Activated naive CD4-positive, alpha-beta T cell treated with anti-CD3 and anti-CD28 coated beads, Interleukin-2, amount 50 U/mL, for 72 hours (primary cell): ENCODE measurements at regions not wholly inside any gene's neighbourhood (a gene's known extent, or its start where the extent isn't known, plus 50 kb on each side); places are given as distances from the start of the nearest gene placed in this dataset.
"Not testable (repeated sequence)": the region's sequence is repeated elsewhere in the genome, so short reads cannot be mapped to it uniquely, and the experiment has no call there.

Experiments
- ATAC-seq, 2 donors: fragments of 150-1000 bp; cut with Tn5 transposase; 2 replicates each; pipeline ENCODE4 v1.10.0; 2021; ENCODE audit warnings: mild to moderate bottlenecking in 2 of 2, moderate library complexity in 2 of 2
- DNase-seq, 2 donors: peaks; one replicate each; pipeline ENCODE4 v3.0.0; 2021 to 2022; ENCODE audit warnings: low spot score in 2 of 2
- H3K27ac Mint-ChIP-seq, 2 donors: one replicate each; pipeline ENCODE4 v1.8.0; 2022; ENCODE audit warnings: mild to moderate bottlenecking in 2 of 2, mixed read lengths in 2 of 2
- H3K36me3 Mint-ChIP-seq, 2 donors: one replicate each; pipeline ENCODE4 v1.8.0; 2022; ENCODE audit warnings: mixed read lengths in 2 of 2
- H3K9me3 Mint-ChIP-seq, 2 donors: one replicate each; pipeline ENCODE4 v1.8.0; 2022; ENCODE audit warnings: mixed read lengths in 2 of 2

DNA sequence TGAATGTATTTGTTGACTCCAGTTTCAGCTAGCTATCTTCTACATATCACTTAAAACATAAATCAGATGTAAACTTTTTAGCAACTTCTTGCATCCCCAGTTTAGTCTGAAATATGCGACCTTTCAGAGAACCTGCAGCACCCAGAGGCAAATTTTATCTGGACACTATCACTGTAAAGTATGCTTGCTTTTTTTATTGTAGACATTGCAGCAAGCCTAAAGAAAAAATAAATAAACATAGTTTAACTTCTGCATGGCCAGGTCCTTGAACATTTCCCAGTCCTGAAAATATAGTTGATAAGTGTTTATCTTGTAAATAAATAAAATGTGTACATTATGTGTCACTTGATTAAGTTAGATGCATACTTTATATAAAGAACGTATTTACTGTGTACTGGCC is 1829.4 kb downstream of the PCDH9 start:
- Mint-ChIP-seq H3K27ac (no peak overlapping the region), H3K36me3 (no peaks in the 10 kb centered on the region), H3K9me3 (peaks cover 5 to 14% of the 10 kb centered on the region in 2 donors)
- no peak for DNase-seq
- ATAC-seq: no peak

DNA sequence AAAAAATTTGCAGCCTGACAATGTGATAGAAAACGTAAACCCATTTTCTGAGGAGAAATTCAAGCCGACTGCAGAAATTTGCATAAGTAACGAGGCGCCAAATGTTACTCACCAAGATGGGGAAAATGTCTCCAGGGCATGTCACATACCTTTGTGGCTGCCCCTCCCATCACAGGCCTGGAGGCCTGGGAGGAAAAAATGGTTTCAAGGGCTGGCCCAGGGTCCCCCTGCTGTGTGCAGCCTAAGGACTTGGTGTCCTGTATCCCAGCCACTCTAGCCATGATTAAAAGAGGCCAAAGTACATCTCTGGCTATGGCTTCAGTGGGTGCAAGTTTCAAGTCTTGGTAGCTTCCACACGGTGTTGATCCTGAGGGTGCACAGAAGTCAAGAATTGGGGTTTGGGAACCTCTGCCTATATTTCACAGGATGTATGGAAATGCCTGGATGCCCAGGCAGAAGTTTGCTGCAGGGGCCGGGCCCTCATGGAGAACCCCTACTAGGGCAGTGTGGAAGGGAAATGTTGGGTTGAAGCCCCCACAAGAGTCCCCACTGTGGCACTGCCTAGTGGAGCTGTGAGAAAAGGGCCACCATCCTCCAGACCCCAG is 1842.3 kb downstream of the PCDH9 start:
- DNase-seq (no peak), ATAC-seq (no peak)
- peaks cover 6 to 8% of the 10 kb centered on the region in 2 donors for H3K36me3 Mint-ChIP-seq
- H3K9me3 Mint-ChIP-seq: peaks cover 19 to 34% of the 10 kb centered on the region in 2 donors
- H3K27ac Mint-ChIP-seq: no peak overlapping the region

GRCh38 chr13:65378943-65379519 is 1851.1 kb downstream of the PCDH9 start:
- no peak overlapping the region for H3K27ac Mint-ChIP-seq
- DNase-seq: no peak
- ATAC-seq: no peak
- no peaks in the 10 kb centered on the region for H3K36me3 Mint-ChIP-seq
- peaks cover 21 to 26% of the 10 kb centered on the region in 2 donors for H3K9me3 Mint-ChIP-seq

DNA sequence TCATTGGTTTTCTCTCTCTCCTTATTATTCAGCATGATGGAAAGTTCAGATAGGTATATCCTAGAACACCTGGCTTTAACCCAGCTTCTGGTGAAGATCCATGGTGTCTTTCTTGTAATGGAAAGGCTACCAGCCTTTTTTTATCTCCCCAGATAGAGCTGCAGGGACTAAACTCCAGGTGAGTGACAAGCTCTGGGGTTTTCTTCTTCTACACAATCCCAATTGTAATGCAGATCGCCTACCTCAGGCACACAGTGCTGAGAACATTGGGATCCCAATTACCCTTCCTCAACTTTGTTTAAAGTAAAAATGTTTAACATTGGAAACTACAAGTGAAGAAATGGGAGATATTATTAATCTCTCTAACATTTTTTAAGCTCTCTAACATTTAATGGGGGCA is 1851.7 kb downstream of the PCDH9 start:
- Mint-ChIP-seq H3K9me3 (peaks cover 15 to 21% of the 10 kb centered on the region in 2 donors), H3K36me3 (no peaks in the 10 kb centered on the region), H3K27ac (no peak overlapping the region)
- DNase-seq (no peak), ATAC-seq (no peak)

- peaks cover 0 to 4% of the 10 kb centered on the region in 2 donors for H3K36me3 Mint-ChIP-seq
- peaks cover 22 to 25% of the 10 kb centered on the region in 2 donors for H3K9me3 Mint-ChIP-seq
- H3K27ac Mint-ChIP-seq: no peak overlapping the region
- ATAC-seq (no peak), DNase-seq (no peak)
Observed at GRCh38 chr13:65368832-65369231, 1861.3 kb downstream of the PCDH9 start.

- no peak for ATAC-seq
- Mint-ChIP-seq H3K36me3 (peaks cover 0 to 13% of the 10 kb centered on the region in 2 donors), H3K9me3 (peaks cover 9 to 20% of the 10 kb centered on the region in 2 donors), H3K27ac (no peak overlapping the region)
- DNase-seq: no peak
Observed at GRCh38 chr13:65353951-65354350, 1876.2 kb downstream of the PCDH9 start.

DNA sequence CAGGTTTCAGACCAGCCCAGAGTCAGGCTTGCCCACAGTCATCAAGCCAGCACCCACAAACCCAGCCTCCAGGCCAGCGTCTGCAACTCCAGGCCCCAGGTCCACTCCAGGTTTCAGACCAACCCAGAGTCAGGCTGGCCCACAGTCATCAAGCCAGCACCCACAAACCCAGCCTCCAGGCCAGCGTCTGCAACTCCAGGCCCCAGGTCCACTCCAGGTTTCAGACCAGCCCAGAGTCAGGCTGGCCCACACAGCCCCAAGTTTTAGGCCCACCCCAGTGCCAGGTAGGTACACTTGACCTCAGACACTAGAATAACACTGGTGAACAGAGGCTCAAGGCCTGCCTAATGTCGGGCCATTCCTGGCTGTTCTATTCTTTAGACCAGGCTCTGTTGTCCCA is 1877.0 kb downstream of the PCDH9 start:
- H3K36me3 Mint-ChIP-seq: peaks cover 0 to 13% of the 10 kb centered on the region in 2 donors
- ATAC-seq, DNase-seq, H3K27ac Mint-ChIP-seq: not testable (repeated sequence)
- H3K9me3 Mint-ChIP-seq: peaks cover 6 to 16% of the 10 kb centered on the region in 2 donors

GRCh38 chr13:65347420-65348030 is 1882.6 kb downstream of the PCDH9 start:
- ATAC-seq: no peak
- Mint-ChIP-seq H3K27ac (no peak overlapping the region), H3K36me3 (peaks cover 0 to 4% of the 10 kb centered on the region in 2 donors), H3K9me3 (peaks cover 4 to 16% of the 10 kb centered on the region in 2 donors)
- DNase-seq: no peak

DNA sequence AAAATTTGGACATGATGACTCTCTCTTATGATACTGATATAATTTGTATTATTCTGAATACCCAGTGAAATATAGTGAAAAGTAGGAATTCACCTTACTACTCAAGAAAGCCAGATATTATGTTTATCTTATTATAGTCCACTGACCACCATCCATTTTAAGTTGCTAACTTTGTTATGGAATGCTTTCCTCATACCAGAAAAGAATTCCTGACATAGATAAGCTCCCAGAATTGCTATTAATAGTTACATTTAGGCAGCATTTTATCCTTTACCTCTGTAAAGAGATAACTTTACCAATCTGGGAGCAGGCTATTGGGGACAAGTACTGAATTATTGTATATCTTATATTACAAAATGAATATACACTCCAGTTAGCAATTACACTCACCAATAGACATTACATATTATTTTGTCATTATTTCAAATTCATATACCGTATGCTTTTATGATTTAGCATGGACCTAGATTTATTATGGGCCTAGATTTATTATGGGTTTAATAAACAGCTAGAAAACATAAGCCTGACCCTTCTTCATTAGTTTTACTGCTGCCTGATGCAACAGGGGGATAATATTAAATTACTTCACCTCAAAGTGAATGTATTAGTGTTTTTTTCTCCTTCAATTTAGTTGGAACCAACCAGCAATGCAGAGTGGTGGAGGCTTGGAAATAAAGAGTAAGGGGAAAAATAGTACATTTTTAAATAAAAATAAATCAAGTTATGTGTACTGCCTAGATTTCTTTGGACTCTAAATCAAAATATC is 1886.1 kb downstream of the PCDH9 start:
- ATAC-seq: no peak
- H3K9me3 Mint-ChIP-seq: peaks cover 4 to 12% of the 10 kb centered on the region in 2 donors
- H3K36me3 Mint-ChIP-seq: no peaks in the 10 kb centered on the region
- DNase-seq: no peak
- H3K27ac Mint-ChIP-seq: no peak overlapping the region

DNA sequence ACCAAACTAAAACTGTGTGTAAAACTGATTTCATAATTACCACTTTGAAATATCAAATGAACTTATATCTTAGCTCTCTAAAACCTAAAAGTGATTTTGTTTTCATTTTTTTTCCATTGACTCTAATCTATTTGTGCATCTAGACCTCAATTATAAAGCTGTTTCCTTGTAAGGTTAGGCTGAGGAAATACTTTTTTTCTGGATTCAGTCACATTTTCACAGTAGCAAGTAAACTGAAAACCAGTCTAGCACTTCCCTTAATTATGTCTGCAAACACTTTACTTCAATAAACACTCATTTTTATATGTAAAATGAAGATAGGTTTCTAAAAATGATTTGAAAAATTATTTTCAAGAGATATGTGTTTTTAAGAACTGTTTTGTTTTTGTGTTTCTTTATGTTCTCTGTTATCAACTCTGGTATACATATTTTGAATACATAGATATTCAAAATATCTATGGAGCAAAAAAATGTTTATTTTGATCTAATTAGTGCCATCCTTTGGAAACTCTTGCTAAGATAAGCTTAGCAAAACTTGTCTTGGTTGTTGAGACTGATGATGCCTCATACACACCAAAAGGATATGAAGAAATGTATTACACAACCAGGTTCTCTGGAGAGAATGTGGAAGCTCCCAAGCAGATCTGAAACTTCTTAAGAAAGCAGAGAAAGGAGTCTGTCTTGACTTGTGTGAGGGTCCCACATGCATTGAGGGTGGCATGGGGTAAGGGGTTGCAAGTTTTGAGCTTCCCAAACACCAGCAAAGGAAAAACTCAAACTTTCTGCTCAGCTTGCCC is 1887.4 kb downstream of the PCDH9 start:
- Mint-ChIP-seq H3K9me3 (peaks cover 4 to 12% of the 10 kb centered on the region in 2 donors), H3K27ac (no peak overlapping the region), H3K36me3 (no peaks in the 10 kb centered on the region)
- ATAC-seq: no peak
- no peak for DNase-seq

DNA sequence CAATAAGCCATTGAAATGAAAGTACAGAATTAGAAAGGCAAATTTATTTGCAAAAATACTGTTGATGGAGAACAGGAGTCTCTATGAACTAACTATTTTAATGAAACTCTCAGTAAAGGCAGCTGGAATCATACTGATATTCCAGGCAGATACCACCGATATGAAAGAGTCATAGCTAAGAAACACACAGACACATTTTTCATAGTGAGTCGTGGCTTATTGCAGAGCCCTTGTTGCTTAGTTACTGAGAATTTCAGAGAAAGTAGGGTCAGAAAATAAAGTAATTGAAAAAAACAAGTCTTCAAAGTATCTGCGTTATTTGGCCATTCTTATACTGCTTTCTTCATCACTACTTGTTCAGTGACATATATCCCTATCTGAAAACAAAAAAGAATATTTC is 1890.9 kb downstream of the PCDH9 start:
- DNase-seq (no peak), ATAC-seq (no peak)
- Mint-ChIP-seq H3K36me3 (no peaks in the 10 kb centered on the region), H3K9me3 (no peaks in the 10 kb centered on the region), H3K27ac (no peak overlapping the region)

GRCh38 chr13:65336916-65337315 is 1893.2 kb downstream of the PCDH9 start:
- ATAC-seq (no peak), DNase-seq (no peak)
- H3K9me3 Mint-ChIP-seq: peaks cover 6 to 7% of the 10 kb centered on the region in 2 donors
- no peaks in the 10 kb centered on the region for H3K36me3 Mint-ChIP-seq
- H3K27ac Mint-ChIP-seq: no peak overlapping the region

- DNase-seq (no peak), ATAC-seq (no peak)
- Mint-ChIP-seq H3K36me3 (no peaks in the 10 kb centered on the region), H3K9me3 (peaks cover 6 to 7% of the 10 kb centered on the region in 2 donors), H3K27ac (no peak overlapping the region)
Observed at GRCh38 chr13:65336087-65336749, 1893.9 kb downstream of the PCDH9 start.

GRCh38 chr13:65330691-65331090 is 1899.4 kb downstream of the PCDH9 start:
- ATAC-seq (no peak), DNase-seq (no peak)
- Mint-ChIP-seq H3K36me3 (no peaks in the 10 kb centered on the region), H3K9me3 (peaks cover 7 to 10% of the 10 kb centered on the region in 2 donors), H3K27ac (no peak overlapping the region)

GRCh38 chr13:65330287-65330686 is 1899.8 kb downstream of the PCDH9 start:
- Mint-ChIP-seq H3K9me3 (peaks cover 7 to 10% of the 10 kb centered on the region in 2 donors), H3K36me3 (no peaks in the 10 kb centered on the region), H3K27ac (no peak overlapping the region)
- DNase-seq: no peak
- ATAC-seq: no peak

GRCh38 chr13:65323192-65323591 is 1906.9 kb downstream of the PCDH9 start:
- DNase-seq, ATAC-seq, H3K27ac Mint-ChIP-seq, H3K36me3 Mint-ChIP-seq: not testable (repeated sequence)
- peaks cover 0 to 10% of the 10 kb centered on the region in 2 donors for H3K9me3 Mint-ChIP-seq
